Astrocyte (in vitro differentiated cells and primary cell): ENCODE measurements at regions not wholly inside any gene's neighbourhood (a gene's known extent, or its start where the extent isn't known, plus 50 kb on each side); places are given as distances from the start of the nearest gene placed in this dataset.

ENCODE experiments used
- DNase-seq: peaks from one replicate; pipeline ENCODE4 v3.0.0-alpha.2; 2010; ENCODE audit warnings: low read depth
- FAIRE-seq: peaks from 2 replicates; lab custom pipeline; 2011; peaks lifted over from hg19 to GRCh38; lab: Jason Lieb, UNC
- H2AFZ ChIP-seq: 2 replicates; pipeline ENCODE4 v1.6.0; 2012; ENCODE audit warnings: low read depth, low read length, inconsistent platforms
- H3K27ac ChIP-seq: 2 replicates; pipeline ENCODE4 v1.5.1; 2011; ENCODE audit warnings: low read depth, low read length, inconsistent platforms
- H3K27me3 ChIP-seq: 2 replicates; pipeline ENCODE4 v1.6.0; 2011; ENCODE audit warnings: low read length, inconsistent platforms; ENCODE audit not compliant: insufficient read depth
- H3K36me3 ChIP-seq: 2 replicates; pipeline ENCODE4 v1.5.1; 2011; ENCODE audit warnings: low read length, inconsistent platforms; ENCODE audit not compliant: insufficient read depth
- H3K4me1 ChIP-seq: 2 replicates; pipeline ENCODE4 v1.5.1; 2011; ENCODE audit warnings: low read length, inconsistent platforms; ENCODE audit not compliant: insufficient read depth
- H3K4me2 ChIP-seq: 2 replicates; pipeline ENCODE4 v1.6.0; 2012; ENCODE audit warnings: low read length, inconsistent platforms
- H3K4me3 ChIP-seq: 2 replicates; pipeline ENCODE4 v1.5.1; 2011; ENCODE audit warnings: low read depth, mild to moderate bottlenecking, low read length, inconsistent platforms; ENCODE audit not compliant: insufficient read depth
- H3K79me2 ChIP-seq: 2 replicates; pipeline ENCODE4 v1.6.0; 2012; ENCODE audit warnings: mild to moderate bottlenecking, low read length, inconsistent platforms; ENCODE audit not compliant: insufficient read depth
- H3K9ac ChIP-seq: 2 replicates; pipeline ENCODE4 v1.6.0; 2012; ENCODE audit warnings: mild to moderate bottlenecking, low read length, inconsistent platforms
- H3K9me3 ChIP-seq: 2 replicates; pipeline ENCODE4 v1.5.1; 2012; ENCODE audit warnings: low read depth, mild to moderate bottlenecking, low read length, inconsistent platforms; ENCODE audit not compliant: insufficient read depth
- H4K20me1 ChIP-seq: 2 replicates; pipeline ENCODE4 v1.6.0; 2012; ENCODE audit warnings: low read length, inconsistent platforms; ENCODE audit not compliant: insufficient read depth
- H3K27ac Mint-ChIP-seq: one replicate; pipeline ENCODE4 v1.8.0; 2021; ENCODE audit warnings: mild to moderate bottlenecking, mixed read lengths; ENCODE audit not compliant: unreplicated experiment
- H3K27me3 Mint-ChIP-seq: one replicate; pipeline ENCODE4 v1.8.0; 2021; ENCODE audit warnings: low read depth, mixed read lengths; ENCODE audit not compliant: unreplicated experiment
- H3K36me3 Mint-ChIP-seq: one replicate; pipeline ENCODE4 v1.8.0; 2021; ENCODE audit warnings: low read depth, mixed read lengths; ENCODE audit not compliant: unreplicated experiment
- H3K4me1 Mint-ChIP-seq: one replicate; pipeline ENCODE4 v1.8.0; 2021; ENCODE audit warnings: low read depth, mixed read lengths; ENCODE audit not compliant: unreplicated experiment
- H3K4me3 Mint-ChIP-seq: one replicate; pipeline ENCODE4 v1.8.0; 2021; ENCODE audit warnings: mild to moderate bottlenecking, moderate library complexity, mixed read lengths; ENCODE audit not compliant: unreplicated experiment
- H3K9me3 Mint-ChIP-seq: one replicate; pipeline ENCODE4 v1.8.0; 2021; ENCODE audit warnings: mild to moderate bottlenecking, mixed read lengths; ENCODE audit not compliant: unreplicated experiment
- EZH2 ChIP-seq: IDR thresholded peaks from 2 replicates; pipeline ENCODE4 v1.6.1; 2012; ENCODE audit warnings: mild to moderate bottlenecking, low read length, inconsistent platforms; ENCODE audit not compliant: insufficient read depth
- TF ChIP-seq, protein P1 (sequence below): IDR thresholded peaks from 2 replicates; pipeline ENCODE4 v1.5.1; 2011; ENCODE audit warnings: low read depth, mild to moderate bottlenecking, inconsistent platforms, low read length, moderate library complexity; ENCODE audit not compliant: insufficient read depth

DNA sequence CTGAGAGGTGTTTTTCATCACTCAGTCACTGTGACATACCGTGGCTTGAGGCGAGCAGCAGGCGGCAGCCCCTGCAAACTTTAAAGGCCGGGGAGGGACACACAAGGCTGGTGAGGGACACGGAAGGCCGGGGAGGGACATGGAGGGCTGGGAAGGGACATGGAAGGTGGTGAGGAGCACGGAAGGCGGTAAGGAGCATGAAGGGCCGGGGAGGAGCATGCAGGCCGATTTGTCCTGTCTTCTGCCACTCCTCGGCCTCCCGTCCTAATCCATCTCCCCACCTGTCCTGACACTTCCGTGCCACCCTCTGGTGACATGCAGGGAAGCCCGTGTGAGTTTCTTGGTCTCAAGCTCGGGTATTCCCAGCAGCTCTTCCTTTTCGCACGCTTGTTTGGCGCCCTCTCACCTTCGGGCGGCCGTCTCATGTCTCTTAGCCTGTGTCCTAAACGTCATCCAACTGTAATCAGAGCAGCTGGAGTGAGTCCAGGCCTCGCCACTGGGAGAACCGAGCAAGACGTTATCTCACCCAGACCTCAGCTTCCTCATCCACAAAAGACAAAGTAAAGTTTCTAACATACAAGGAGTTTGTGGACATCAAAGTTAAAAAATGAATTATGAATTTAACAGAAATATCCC lies 126.5 kb downstream of the MRPL36 start:
- Histone ChIP-seq H2AFZ (no peak overlapping the region), H3K4me2 (no peak overlapping the region), H3K27ac (no peak overlapping the region), H3K79me2 (no peaks in the 10 kb centered on the region), H3K4me1 (no peaks in the 10 kb centered on the region), H4K20me1 (no peaks in the 10 kb centered on the region), H3K9ac (no peak overlapping the region), H3K4me3 (no peak overlapping the region), H3K9me3 (no peaks in the 10 kb centered on the region), H3K27me3 (peaks cover 10% of the 10 kb centered on the region), H3K36me3 (no peaks in the 10 kb centered on the region)
- peaks cover 11% of the 10 kb centered on the region for H3K9me3 Mint-ChIP-seq
- H3K4me3 Mint-ChIP-seq: no peak overlapping the region
- H3K36me3 Mint-ChIP-seq: no peaks in the 10 kb centered on the region
- no peak for FAIRE-seq
- no peak for DNase-seq
- peaks cover 21% of the 10 kb centered on the region for H3K27me3 Mint-ChIP-seq
- no peak for TF ChIP-seq EZH2
- TF ChIP-seq, protein P1, sequence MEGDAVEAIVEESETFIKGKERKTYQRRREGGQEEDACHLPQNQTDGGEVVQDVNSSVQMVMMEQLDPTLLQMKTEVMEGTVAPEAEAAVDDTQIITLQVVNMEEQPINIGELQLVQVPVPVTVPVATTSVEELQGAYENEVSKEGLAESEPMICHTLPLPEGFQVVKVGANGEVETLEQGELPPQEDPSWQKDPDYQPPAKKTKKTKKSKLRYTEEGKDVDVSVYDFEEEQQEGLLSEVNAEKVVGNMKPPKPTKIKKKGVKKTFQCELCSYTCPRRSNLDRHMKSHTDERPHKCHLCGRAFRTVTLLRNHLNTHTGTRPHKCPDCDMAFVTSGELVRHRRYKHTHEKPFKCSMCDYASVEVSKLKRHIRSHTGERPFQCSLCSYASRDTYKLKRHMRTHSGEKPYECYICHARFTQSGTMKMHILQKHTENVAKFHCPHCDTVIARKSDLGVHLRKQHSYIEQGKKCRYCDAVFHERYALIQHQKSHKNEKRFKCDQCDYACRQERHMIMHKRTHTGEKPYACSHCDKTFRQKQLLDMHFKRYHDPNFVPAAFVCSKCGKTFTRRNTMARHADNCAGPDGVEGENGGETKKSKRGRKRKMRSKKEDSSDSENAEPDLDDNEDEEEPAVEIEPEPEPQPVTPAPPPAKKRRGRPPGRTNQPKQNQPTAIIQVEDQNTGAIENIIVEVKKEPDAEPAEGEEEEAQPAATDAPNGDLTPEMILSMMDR: no peak
- no peak overlapping the region for H3K27ac Mint-ChIP-seq
- H3K4me1 Mint-ChIP-seq: peaks cover 4% of the 10 kb centered on the region

DNA sequence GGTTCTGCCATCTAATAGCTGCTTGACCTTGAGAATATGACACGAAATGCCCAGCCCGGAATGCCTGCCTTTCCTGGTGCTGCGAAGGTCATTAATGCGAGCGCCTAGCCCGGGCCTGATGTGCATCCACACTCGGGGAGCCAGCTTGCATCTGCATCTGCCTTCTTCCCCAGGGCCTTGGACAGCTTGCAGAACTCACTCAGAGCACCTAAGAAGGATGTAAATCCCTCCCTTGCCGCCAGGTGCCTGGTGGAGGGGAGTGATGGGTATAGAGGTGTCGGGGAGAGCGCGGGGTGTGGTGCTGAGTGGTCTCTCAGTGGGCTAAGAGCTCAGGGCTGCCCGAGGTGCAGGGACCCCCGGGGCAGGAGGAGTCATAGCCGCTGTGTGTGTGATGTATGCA lies 127.2 kb downstream of the MRPL36 start:
- DNase-seq (no peak), FAIRE-seq (no peak)
- Mint-ChIP-seq H3K36me3 (no peaks in the 10 kb centered on the region), H3K27me3 (peaks cover 21% of the 10 kb centered on the region), H3K4me1 (peaks cover 4% of the 10 kb centered on the region), H3K4me3 (no peak overlapping the region), H3K9me3 (peaks cover 11% of the 10 kb centered on the region), H3K27ac (no peak overlapping the region)
- no peaks in the 10 kb centered on the region for H3K9me3 ChIP-seq
- H3K27me3 ChIP-seq: peaks cover 14% of the 10 kb centered on the region
- no peak overlapping the region for H3K27ac ChIP-seq
- no peaks in the 10 kb centered on the region for H3K36me3 ChIP-seq
- H3K4me1 ChIP-seq: no peaks in the 10 kb centered on the region
- no peak overlapping the region for H3K9ac ChIP-seq
- no peaks in the 10 kb centered on the region for H3K79me2 ChIP-seq
- no peak overlapping the region for H3K4me3 ChIP-seq
- no peak overlapping the region for H3K4me2 ChIP-seq
- no peaks in the 10 kb centered on the region for H4K20me1 ChIP-seq
- TF ChIP-seq EZH2: no peak
- TF ChIP-seq, protein P1: no peak
- H2AFZ ChIP-seq: no peak overlapping the region

DNA sequence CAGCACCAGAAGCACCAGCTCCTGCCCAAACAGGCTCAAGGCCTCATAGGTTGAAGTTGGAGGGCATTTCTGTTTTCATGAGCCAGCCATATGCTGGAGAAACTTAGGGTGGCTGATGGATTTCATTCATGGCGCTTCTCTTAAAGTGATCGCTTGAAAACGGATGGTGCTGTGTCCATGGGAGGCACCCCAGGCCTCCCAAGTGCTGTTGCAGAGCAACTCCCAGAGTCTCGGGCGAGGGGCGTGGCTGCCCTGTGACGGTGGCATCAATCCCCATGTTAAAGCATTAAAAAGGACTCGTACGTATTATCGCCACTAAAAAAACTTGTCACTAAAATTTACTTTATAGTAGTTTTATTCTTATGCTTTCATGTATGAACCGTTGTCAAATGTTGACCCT lies 128.3 kb downstream of the MRPL36 start:
- H3K4me3 Mint-ChIP-seq: no peak overlapping the region
- Histone ChIP-seq H2AFZ (no peak overlapping the region), H3K79me2 (no peaks in the 10 kb centered on the region), H3K9me3 (no peaks in the 10 kb centered on the region), H3K27me3 (peaks cover 20% of the 10 kb centered on the region), H3K4me3 (no peak overlapping the region), H3K36me3 (no peaks in the 10 kb centered on the region), H3K9ac (no peak overlapping the region), H4K20me1 (no peaks in the 10 kb centered on the region), H3K27ac (no peak overlapping the region), H3K4me2 (no peak overlapping the region), H3K4me1 (no peaks in the 10 kb centered on the region)
- TF ChIP-seq EZH2: no peak
- TF ChIP-seq, protein P1: no peak
- DNase-seq (no peak), FAIRE-seq (no peak)
- H3K27me3 Mint-ChIP-seq: peaks cover 21% of the 10 kb centered on the region
- H3K27ac Mint-ChIP-seq: no peak overlapping the region
- no peaks in the 10 kb centered on the region for H3K36me3 Mint-ChIP-seq
- H3K9me3 Mint-ChIP-seq: peaks cover 6% of the 10 kb centered on the region
- peaks cover 4% of the 10 kb centered on the region for H3K4me1 Mint-ChIP-seq
